Adipose tissue (tissue), 3 donors: ENCODE measurements at regions not wholly inside any gene's neighbourhood (a gene's known extent, or its start where the extent isn't known, plus 50 kb on each side); places are given as distances from the start of the nearest gene placed in this dataset.

Experiments
- H3K27ac ChIP-seq: one replicate; pipeline ENCODE4 v1.5.1; 2013; ENCODE audit warnings: low read depth, low read length
- WGBS, 3 donors: extraction: QIAGEN DNeasy Blood & Tissue Kit; methylation state at CpG; one replicate each; pipeline ENCODE4 v1.1.7; 2013; 5-methylcytosine and 5-hydroxymethylcytosine counted together
- donor health status: healthy with polysubstance abuse.
- donor health status: Bipolar disorder and iron deficiency.
- donor health status: healthy.

DNA sequence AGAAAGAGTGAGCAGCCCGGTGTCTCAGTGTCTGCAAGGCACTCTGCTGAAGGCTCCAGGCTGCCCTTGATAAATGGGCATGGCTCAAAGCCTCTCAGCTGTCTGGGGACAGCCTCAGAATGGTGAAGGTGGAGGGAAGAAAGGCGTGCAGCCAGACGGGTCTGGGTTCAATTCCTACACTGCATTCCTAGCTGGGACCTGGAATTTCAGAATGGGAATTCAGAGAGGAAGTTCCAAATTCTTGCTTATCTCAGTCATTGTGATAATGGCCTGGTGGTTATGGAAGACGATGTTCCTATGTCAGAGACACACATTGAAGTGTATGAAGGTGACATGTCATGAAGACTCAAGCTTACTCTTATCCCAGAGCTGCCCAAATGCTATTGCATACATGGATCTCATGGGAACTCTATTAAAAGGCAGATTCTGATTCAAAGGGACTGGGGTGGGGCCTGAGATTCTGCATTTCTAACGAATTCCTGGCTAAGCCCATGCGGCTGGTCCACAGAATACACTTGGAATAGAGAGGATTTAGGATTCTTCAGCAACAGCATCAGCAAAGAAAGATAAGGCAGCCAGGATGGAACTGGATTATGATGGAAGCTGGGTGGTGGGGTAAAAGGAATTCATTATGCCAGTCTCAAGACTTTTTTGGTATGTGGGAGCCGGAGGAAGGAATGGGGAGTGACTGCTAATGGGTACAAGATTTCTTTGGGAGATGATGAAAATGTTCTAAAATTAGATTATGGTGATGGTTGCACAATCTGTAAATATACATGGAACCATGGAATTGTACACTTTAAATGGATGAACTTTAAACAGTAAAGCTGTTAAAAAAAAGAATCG is 82.6 kb upstream of the ZMIZ1 start:
- no peak overlapping the region for H3K27ac ChIP-seq
- WGBS, 3 donors, result 85 to 91% (median 88%) methylated on average over 8 of the region's 8 CpGs

DNA sequence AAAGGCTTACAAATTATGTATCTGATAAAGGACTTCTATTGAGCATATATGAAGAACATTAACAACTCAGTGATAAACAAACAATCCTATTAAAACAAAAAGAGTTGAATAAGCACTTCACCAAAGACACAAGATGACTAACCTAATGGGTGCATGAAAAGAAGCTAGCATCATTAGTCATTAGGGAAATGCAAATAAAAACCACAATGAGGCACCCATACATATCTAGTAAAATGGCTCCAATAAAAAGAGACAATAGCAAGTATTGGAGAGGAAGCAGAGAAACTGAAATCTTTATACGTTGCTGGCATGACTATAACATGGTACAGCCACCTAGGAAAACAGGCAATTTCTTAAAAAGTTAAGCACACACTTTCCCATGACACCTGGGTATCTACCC is 77.6 kb upstream of the ZMIZ1 start:
- WGBS, 3 donors, result 61 to 67% (median 63%) methylated on average over 1 of the region's 1 CpG
- no peak overlapping the region for H3K27ac ChIP-seq

DNA sequence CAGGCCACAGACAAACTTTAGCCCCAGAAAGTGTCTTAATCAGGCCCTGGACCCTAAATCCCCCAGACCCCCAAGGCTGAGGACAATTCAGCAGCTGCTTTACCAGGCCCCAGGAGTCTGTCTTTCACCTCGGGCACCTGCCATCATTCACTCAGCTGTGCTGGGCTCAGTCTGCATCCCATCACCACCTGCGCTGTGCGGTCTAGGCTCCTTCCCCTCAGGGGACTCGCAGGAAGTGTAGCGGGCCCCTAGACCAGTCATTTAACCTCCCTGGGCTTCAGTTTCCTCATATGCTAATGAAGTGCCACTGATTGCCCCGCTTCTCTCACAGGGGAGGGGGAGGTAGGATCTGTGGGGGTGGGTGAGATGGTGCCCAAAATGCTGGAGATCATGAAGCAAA is 76.4 kb upstream of the ZMIZ1 start:
- H3K27ac ChIP-seq, result no peak overlapping the region
- WGBS, 3 donors, result 72 to 88% (median 72%) methylated on average over 6 of the region's 6 CpGs

DNA sequence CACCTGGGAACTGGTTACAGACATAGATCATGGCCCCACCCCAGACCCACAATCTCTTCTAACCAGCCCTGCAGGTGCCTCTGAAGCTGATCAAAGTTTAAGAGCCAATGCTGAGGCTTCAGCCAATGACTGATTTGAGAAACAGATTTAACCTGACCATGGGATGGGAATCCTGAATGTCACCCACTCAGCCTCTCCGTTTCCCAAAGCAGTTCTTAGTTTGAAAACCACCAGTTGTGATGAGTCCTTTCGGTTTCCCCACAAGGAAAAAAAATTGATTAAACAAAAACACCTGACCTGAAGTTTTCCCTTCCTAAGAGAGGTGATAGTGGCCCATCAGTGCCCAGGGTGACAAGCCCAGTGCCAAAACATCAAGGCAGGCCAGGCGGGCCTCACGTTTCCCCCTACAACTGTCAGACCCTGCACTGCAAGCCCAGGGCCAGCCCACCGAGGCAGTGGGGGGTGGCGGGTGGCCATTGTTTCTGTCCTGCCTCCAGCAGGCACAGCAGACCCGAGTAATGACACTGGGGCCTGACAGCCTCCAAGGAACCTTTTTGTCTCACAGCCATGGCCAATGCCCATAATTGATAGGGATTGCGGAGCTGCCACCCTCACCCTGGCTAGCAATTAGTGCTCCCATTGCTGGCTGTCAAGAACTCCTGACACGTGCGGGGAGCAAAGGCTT is 75.4 kb upstream of the ZMIZ1 start:
- 88 to 93% (median 90%) methylated on average over 10 of the region's 10 CpGs for WGBS, 3 donors
- no peak overlapping the region for H3K27ac ChIP-seq

DNA sequence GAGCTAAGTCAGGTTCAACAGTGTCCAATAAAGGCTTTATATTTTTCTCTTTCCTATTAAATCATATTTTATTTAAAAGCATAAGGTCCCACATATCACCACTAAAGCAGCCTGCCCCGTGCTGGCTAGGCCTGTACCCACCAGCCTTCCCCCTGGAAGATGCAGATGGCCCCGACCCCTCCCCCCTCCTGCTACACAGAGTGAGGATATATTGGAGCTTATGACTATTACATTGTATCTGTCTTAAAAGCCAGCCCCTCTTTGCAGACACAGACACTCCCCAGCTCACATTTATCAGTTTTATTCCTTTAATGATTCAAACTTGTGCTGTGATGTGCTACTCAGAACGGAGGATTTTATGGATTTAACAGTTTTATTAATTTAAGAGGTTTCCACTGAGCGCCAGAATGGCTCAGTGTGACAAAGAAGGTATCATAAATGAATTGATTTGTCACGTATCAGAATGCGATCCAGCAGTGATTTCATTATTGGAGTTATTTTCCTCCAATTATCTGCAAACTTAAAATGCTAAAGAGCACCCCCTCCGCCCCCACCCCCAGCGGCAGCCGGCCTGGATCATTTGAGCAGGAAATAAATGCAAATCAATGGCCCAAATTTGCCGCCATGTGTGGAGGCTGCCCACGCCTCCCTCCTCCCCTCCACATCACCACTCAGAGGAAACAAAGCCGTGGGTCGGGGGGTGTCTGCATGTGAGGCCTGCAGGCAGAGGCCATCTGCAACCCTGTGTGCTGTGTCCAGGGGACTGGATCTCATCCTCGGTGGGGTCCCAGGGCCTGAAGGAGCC is 72.6 kb upstream of the ZMIZ1 start:
- no peak overlapping the region for H3K27ac ChIP-seq
- 89 to 92% (median 90%) methylated on average over 14 of the region's 14 CpGs for WGBS, 3 donors

DNA sequence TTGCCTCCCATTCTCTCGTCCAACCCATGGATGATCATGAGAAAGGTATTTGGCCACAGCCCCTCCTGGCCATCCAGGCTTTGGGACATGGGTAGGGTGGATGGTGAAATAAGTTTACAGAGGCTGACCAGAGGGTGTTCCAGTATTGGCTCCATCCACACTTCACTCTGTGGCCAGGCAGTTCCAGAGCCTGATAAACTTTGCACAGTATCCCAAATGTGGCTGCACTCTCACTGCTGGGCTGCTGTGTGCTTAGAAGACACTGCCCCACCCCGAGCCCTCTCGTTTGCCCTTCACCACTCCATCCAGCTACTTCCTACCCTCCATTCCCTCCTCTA is 72.0 kb upstream of the ZMIZ1 start:
- 79 to 81% (median 81%) methylated on average over 3 of the region's 3 CpGs for WGBS, 3 donors
- H3K27ac ChIP-seq, result no peak overlapping the region

DNA sequence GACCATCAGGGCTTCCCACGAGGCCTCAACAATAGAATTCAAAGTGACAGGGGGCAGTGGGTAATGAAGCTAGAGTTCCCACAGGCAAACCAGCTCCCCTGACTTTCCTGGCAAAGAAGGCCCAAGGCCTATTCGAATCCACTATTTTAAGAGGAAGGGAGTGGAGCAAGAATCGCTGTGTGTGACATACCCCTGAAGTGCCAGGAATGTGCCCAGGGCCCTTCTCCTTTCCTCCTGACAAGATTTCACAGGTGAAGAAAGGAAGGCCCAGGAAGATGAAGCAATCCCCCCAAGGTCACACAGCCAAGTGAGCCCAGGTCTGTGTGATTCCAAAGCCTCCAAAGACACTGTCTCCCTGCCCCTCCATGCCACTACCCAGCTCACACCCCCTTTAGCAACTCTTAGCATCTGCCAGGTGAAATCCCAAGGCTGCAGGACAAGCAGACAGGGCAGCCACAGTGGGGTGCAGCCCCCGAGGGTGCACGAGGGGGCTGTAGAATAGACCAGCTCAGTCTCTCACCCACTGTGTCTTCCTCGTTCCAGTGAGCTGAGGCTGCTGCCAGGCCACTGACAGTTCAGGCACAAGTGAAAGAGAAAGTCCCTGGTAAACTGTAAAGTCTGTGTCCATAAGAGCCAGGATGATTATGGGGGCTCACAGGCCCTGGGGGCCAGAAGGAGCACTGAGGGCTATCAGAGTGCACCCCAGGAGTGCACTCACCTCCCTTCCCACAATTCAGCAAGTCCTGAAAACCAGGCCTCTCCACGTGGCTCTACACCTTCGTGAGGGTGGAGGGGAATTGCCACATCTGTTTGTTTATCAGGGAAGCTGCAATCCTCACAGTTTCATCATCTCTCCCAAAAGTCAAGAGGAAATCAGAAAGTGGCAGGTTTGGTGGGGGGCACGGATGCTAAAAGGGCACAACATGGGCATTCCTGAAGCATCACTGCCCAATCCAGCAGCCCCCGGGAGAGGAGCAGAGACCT is 70.8 kb upstream of the ZMIZ1 start:
- 65 to 70% (median 68%) methylated on average over 10 of the region's 10 CpGs for WGBS, 3 donors
- no peak overlapping the region for H3K27ac ChIP-seq

DNA sequence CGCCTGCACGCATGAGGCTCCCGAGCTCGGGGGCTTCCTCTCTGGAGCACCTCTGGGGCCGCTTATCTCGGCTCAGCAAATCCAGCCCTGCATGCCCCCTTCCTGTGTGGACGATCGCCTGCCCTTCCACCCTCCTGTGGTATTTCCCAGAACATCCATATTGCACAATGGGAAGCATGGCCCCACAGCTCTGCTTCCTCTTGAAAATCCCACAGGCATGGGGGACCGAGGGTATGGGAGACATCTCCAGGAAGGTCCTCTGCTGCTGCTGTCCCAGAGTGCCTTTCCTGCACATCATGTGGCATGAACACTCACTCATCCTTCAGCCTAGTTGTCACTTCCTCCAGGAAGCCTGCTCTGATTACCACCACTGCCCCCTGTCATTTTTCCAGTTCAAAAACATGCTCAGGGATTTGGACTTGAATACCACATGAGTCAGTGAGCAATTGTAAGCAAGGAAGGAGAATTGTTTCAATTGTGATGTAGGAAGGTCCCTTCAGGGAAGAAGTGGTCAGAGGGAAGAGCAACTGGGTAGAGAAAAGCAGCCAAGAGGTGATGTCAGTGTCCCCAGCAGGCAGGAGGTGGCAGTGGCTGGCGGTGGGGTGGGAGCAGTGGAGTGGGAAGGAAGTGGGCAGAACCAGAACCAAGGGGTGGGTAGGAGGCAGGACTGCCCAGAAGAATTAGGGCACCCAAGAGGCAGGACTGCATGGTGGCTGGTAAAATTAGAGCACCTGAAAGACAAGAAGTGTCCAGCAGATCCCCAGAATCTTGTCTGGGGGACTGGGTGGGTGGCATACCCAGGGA is 67.5 kb upstream of the ZMIZ1 start:
- H3K27ac ChIP-seq, result no peak overlapping the region
- 27 to 71% (median 49%) methylated on average over 10 of the region's 10 CpGs for WGBS, 3 donors

DNA sequence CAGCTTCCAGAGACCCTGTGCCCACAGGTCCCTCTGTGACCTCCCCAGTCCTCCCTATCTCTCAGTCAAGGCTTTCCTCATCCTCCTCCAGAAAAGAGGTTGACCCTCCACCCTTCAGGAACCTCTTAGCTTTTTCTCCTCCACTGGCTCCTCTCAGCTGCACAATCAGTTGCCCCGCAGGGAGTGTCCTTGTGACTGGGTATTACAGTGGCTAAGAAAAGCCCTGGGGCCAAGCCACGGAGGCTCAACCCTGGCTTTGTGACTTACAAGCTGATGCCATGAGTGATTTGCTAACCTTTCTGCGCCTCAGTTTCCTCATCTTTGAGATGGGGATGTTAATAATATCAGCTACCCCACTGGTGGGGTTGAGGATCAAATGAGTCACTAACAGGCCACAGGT is 66.4 kb upstream of the ZMIZ1 start:
- no peak overlapping the region for H3K27ac ChIP-seq
- 91 to 94% (median 91%) methylated on average over 3 of the region's 3 CpGs for WGBS, 3 donors

DNA sequence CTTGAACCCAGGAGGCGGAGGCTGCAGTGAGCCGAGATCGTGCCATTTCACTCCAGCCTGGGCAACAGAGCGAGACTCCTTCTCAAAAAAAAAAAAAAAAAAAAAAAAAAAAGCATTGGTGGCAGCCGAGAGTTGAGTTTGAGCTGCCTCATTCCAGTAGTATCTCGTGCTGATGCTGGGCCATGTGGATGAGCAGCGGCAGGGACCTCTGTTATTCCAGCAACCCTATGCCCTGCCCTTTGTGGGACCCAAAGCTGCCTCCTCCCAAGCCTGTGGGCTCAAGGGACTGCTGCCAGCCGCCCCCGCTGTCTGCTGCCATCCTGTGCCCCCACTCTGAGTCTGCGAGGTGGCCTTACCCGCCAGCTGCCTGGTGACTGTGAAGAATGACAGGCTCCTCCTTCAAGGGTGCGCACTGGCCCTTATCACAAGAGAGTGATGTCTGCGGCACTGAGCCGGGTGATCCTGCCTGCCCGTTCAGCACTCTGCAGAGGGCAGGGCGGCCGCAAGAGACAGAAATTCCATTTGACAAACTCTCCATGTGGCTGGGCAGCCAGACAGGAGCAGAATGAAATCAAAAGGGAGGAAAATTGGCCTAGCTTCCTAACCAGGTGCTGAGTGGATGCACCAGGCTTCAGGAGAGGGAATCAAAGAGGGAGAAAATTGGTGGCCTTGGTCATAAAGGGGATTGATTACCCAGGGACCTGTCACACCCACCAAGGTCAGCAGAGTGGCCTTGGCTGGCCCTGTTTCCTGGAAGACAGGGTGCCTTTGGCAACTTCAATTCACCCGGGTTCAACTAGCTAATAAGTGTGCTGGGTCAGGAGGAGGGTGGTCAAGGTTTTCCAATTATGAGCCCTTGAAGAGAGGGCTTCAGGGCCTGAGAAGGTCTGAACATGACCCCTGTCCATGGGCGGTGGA is 65.3 kb upstream of the ZMIZ1 start:
- 60 to 88% (median 82%) methylated on average over 18 to 19 of the region's 19 CpGs for WGBS, 3 donors

DNA sequence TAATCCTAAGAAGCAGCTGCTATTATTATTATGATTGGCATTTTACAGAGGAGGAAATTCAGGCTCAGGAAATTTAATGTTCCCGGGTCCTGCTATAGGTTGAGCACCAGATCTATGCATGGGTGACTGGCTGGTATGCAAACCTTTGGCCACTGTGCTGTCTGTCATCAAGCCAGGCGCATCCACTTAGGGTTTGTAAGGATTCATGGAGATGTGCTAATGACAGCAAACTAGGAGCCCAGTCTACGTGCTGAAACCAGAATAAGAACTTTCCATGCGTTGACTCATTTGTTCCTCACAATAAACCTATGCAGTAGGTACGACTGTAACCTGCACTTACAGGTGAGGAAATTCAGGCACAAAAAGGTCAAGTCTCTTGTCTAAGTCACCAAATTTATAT is 64.5 kb upstream of the ZMIZ1 start:
- no peak overlapping the region for H3K27ac ChIP-seq
- 75 to 84% (median 82%) methylated on average over 5 of the region's 5 CpGs for WGBS, 3 donors

More for the DNA sequence above, 65.3 kb upstream of the ZMIZ1 start:
- no peak overlapping the region for H3K27ac ChIP-seq

DNA sequence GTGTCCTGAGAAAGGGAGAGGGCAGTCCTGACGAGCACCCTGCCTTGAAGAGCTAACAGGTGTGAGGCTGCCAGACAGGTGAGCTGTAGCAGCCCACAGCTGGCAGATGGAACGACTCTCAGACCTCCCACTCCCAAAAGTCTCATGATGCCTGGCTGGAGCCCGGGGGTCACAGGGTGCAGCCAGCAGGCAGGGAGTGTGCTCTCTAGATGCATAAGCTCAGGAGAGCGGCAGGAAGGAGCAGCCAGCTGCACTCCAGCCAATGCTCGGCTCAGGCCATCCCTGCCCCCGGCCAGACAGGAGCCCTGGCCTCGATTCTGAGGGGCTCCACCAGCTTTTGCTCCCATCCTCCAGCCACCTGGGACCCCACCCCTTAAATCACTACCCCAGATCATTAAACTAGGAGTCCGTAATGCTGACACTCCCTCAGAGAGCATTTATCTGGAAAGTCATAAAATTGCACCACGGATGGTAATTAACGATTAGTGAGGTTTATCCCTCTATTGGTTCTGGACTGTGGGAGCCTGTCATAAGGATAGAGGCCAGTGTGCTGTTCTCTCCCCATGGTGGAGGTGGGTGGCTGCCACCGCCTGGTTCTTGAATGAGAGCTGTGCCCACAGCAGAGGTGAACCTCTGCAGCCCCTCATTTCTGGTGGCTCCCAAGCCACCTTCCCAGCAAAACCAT is 63.5 kb upstream of the ZMIZ1 start:
- no peak overlapping the region for H3K27ac ChIP-seq
- WGBS, 3 donors, result 66 to 78% (median 68%) methylated on average over 11 of the region's 11 CpGs

DNA sequence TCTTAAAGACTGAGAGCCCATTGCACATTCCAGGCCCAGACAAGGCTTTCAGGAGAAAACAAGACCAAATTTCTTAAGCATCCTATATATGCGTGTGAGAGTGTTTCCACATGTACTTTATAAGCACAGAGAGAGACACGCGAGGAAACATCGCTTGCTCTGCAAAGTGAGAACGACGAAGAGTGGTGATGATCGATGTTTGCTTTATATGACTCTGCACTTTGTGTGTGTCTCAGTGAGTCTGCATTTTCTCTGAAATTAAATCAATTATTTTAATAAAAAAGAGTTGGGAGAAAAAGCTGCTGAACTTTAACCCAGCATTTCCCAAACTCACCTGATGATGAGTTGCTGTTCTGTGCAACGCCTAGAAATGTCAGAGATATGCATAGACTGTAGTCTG is 61.7 kb upstream of the ZMIZ1 start:
- WGBS, 3 donors, result 80 to 94% (median 80%) methylated on average over 8 of the region's 8 CpGs
- no peak overlapping the region for H3K27ac ChIP-seq

DNA sequence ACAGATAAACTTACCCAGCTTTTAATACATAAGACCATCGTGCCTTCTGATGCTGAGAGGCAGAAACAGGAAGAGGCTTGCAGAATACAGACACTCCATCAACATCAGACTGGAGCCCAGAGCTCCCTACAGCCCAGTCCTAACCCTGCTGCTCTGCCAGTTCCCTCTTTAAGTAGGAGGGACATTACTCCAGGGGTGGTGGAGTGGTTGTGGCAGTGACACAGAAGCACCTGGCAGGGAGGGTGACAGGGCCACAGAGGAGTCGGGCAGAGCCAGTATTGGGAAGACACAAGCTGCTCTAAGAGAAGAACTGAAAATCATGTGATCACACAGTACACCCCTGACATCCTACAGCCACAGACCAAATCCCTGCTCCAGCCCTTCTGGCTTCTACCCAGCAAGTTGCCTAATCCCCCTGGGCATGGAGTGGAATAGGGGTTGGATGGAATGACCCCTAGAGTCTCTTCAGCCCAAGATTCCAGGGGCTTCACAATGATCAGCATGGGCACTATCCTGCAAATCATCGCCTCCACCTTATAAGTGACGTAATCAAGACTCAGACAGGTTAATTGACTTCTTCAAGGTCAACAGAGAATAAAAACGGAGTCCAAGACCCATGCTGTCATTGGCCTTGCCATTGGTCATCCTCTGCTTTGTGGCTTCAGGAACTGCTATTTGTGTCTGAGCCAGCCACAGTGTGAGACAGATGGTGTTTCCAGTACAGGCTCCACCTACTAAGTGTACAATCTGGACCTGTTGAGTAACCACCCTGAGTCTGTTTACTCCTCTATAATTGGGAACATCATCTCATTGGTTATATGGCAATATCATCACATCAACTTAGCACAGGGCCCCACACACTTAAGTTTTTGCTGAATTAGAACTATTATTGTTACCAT is 61.1 kb upstream of the ZMIZ1 start:
- 65 to 78% (median 66%) methylated on average over 5 of the region's 5 CpGs for WGBS, 3 donors
- H3K27ac ChIP-seq, result no peak overlapping the region

DNA sequence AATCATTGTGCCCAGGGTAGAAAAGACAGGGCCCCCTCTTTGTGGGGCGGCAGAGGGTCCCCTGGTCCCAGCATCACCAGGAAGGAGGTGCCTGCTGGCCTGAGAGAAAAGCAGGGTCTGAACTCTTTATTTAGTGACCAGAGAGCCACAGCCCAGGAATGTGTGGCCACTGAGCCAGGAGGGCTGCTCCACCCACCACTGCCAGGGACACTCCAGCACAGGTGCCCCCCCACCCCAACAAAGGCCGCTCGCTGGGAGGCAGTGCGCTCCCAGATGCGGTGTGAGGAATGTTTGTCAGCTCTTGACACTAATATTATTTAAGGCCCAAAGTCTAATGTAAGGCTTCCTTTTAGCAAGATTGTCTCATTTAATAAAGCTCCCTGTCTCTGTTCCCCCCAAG is 59.6 kb upstream of the ZMIZ1 start:
- H3K27ac ChIP-seq, result no peak overlapping the region
- 90 to 98% (median 94%) methylated on average over 4 to 5 of the region's 5 CpGs for WGBS, 3 donors
